ENCODE measurements at regions not wholly inside any gene's neighbourhood (a gene's known extent, or its start where the extent isn't known, plus 50 kb on each side); places are given as distances from the start of the nearest gene placed in this dataset.

DNA sequence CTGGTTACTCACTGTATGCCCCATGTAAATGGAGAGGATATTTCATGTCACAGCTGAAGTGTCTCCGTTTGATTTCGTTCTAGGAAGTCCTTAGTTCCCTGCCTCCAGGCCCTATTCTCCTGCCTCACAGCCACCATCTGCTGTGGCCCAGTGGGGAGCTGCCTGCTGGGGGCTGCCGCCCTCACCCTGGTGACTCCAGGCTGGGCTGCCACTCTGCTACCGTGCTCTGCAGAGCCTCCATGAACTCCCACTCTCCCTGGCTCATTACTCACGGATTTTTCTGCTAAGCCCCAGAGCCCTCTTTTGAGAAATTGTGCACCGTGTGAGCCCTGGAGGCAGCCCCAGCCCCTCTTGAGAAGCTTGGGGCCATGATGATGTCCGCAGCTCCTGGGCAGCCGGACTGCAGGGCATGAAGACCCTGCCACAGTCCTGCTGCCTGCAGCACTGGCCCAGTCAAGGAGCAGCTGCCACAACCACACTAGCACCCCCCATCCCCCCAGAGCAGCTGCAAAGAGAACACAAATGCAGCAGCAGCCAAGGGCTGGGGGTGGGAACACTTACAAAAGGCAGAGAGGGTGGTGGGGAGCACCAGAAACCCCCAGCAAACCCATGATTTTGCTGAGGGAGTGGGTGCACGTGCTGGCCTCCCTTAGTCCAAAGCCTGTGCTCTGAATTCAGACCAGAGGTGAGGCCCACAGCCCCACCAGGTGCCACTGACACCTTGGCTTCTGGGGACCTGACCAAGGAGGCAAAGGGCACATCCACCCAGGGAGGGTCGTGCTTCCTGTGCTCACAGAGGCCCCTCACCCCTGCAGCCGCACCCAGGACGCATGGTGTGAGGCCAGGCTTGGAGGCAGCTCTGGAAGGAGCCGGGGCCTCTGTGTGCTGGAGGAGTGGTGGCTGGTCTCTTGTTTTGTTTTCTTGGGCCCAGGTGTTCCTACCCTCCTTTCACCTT is 270.2 kb upstream of the RAB6C start:
- ATAC-seq (no peak), FAIRE-seq (no peak), DNase-seq (ENCODE audit: extremely low read depth in 1 of 4, low spot score in 3 of 4) (no peak)
- ChIA-PET POLR2A (interaction anchor here (0.9 kb wide), 1 partner anchor 11 kb away, joined by 3 read pairs; no protein-coding TSS in a partner anchor), CTCF (ENCODE audit: low intra/inter-chr PET ratio) (no interaction called here)
- H4K20me1 ChIP-seq (replicated peaks; ENCODE audit: control insufficient read depth, insufficient read depth, low read length): no peaks in the 10 kb centered on the region
- no peaks in the 10 kb centered on the region for H3K4me1 ChIP-seq (replicated peaks in 1 of 2; ENCODE audit: control insufficient read depth in 2 of 2, insufficient read depth in 2 of 2, low read length in 2 of 2)
- peaks cover 0 to 17% of the 10 kb centered on the region in 2 experiments; a peak in 3 of 5 replicates for H3K27me3 ChIP-seq (ENCODE audit: control insufficient read depth in 2 of 2, insufficient read depth in 2 of 2, low read length in 2 of 2)
- H3K36me3 ChIP-seq (ENCODE audit: control insufficient read depth, insufficient read depth, low read length): no peaks in the 10 kb centered on the region
- 0% methylated on average over 11 of the region's 13 CpGs for WGBS (ENCODE audit: insufficient coverage, low coverage, missing lambda C conversion rate)
- H3K27ac ChIP-seq (ENCODE audit: extremely low read depth, low read depth, low read length): no peak overlapping the region
- H3K9me3 ChIP-seq (replicated peaks; ENCODE audit: control insufficient read depth, insufficient read depth, low read depth, low read length): no peaks in the 10 kb centered on the region
- no peak overlapping the region for H3K9ac ChIP-seq (ENCODE audit: insufficient read depth in 1 of 2, low read depth in 2 of 2, low read length in 2 of 2)
- BruUV-seq (replicated peaks): no TSS peak
- in situ Hi-C loops (cut with MboI): no loop called here
- H3K9me1 ChIP-seq (ENCODE audit: control insufficient read depth, insufficient read depth, low read length): no peaks in the 10 kb centered on the region
- no peak overlapping the region for H3K4me3 ChIP-seq
- H3K4me2 ChIP-seq (ENCODE audit: insufficient read depth, low read length): no peak overlapping the region
- H3K79me2 ChIP-seq (ENCODE audit: control insufficient read depth, insufficient read depth, low read length): no peaks in the 10 kb centered on the region
- intact Hi-C loops (cut with micrococcal nuclease): no loop called here
- TF ChIP-seq ZNF766 (CRISPR knock-in tag; conservative IDR thresholded peaks at IDR 0.05) (no peak), CEBPG (CRISPR knock-in tag; IDR thresholded peaks at IDR 0.05) (no peak), CEBPG (tag; conservative IDR thresholded peaks at IDR 0.05 in 1 of 2, IDR thresholded peaks at IDR 0.05 in 1 of 2) (no peak), WHSC1 (IDR thresholded peaks at IDR 0.05; ENCODE audit: low read length) (no peak), PTTG1 (tag; IDR thresholded peaks at IDR 0.05; ENCODE audit: low read depth) (no peak), JUN (IDR thresholded peaks at IDR 0.05; ENCODE audit: borderline replicate concordance, low read depth, low read length) (no peak), JUN (CRISPR knock-in tag; IDR thresholded peaks at IDR 0.05; ENCODE audit: borderline replicate concordance) (no peak), ZHX1 (conservative IDR thresholded peaks at IDR 0.05; ENCODE audit: low read length) (no peak), TFAM (CRISPR knock-in tag; conservative IDR thresholded peaks at IDR 0.05) (no peak)
- H2AFZ ChIP-seq (ENCODE audit: low read depth, low read length): no peak overlapping the region
